Muscle layer of duodenum (tissue), 2 donors: ENCODE measurements at regions not wholly inside any gene's neighbourhood (a gene's known extent, or its start where the extent isn't known, plus 50 kb on each side); places are given as distances from the start of the nearest gene placed in this dataset.

Experiments
- H3K27ac ChIP-seq: one replicate; pipeline ENCODE4 v1.7.0; 2013; ENCODE audit warnings: mild to moderate bottlenecking, low read length
- H3K27me3 ChIP-seq: one replicate; pipeline ENCODE4 v1.7.0; 2013; ENCODE audit warnings: low read depth, mild to moderate bottlenecking, control low read depth, low read length
- H3K36me3 ChIP-seq, 2 donors: one replicate each; pipeline ENCODE4 v1.7.0; 2013; ENCODE audit warnings: low read length in 2 of 2, control low read depth in 1 of 2, mild to moderate bottlenecking in 1 of 2; ENCODE audit not compliant: insufficient read depth in 2 of 2, control insufficient read depth in 1 of 2
- H3K4me1 ChIP-seq, 2 donors: one replicate each; pipeline ENCODE4 v1.7.0; 2013; ENCODE audit warnings: low read length in 2 of 2, mild to moderate bottlenecking in 2 of 2, control low read depth in 1 of 2, moderate library complexity in 1 of 2; ENCODE audit not compliant: insufficient read depth in 2 of 2, control insufficient read depth in 1 of 2
- H3K4me3 ChIP-seq, 2 donors: one replicate each; pipeline ENCODE4 v1.7.0; 2013; ENCODE audit warnings: low read length in 2 of 2, low read depth in 1 of 2, mild to moderate bottlenecking in 1 of 2
- H3K9me3 ChIP-seq, 2 donors: one replicate each; pipeline ENCODE4 v1.7.0; 2013; ENCODE audit warnings: low read length in 2 of 2, control low read depth in 1 of 2, mild to moderate bottlenecking in 1 of 2; ENCODE audit not compliant: control insufficient read depth in 1 of 2
- donor health status: healthy.

GRCh38 chr2:240355962-240356361 lies 79.5 kb upstream of the GPC1 start:
- H3K36me3 ChIP-seq, result no peaks in the 10 kb centered on the region
- no peak overlapping the region for H3K27ac ChIP-seq
- H3K4me3 ChIP-seq, result no peak overlapping the region
- no peaks in the 10 kb centered on the region for H3K27me3 ChIP-seq
- peaks cover 0 to 12% of the 10 kb centered on the region in 2 donors for H3K4me1 ChIP-seq
- H3K9me3 ChIP-seq, result peaks cover 7 to 12% of the 10 kb centered on the region in 2 donors

- peaks cover 13 to 19% of the 10 kb centered on the region in 2 donors for H3K9me3 ChIP-seq
- peaks cover 0 to 2% of the 10 kb centered on the region in 2 donors for H3K4me1 ChIP-seq
- H3K27ac ChIP-seq, result no peak overlapping the region
- H3K27me3 ChIP-seq, result no peaks in the 10 kb centered on the region
- H3K4me3 ChIP-seq, result no peak overlapping the region
- H3K36me3 ChIP-seq, result no peaks in the 10 kb centered on the region
These were observed 78.5 kb upstream of the GPC1 start for GRCh38 chr2:240356700-240357640.

- H3K36me3 ChIP-seq, result no peaks in the 10 kb centered on the region
- H3K9me3 ChIP-seq, result peaks cover 13 to 19% of the 10 kb centered on the region in 2 donors
- H3K27me3 ChIP-seq, result no peaks in the 10 kb centered on the region
- H3K4me1 ChIP-seq, result no peaks in the 10 kb centered on the region
- no peak overlapping the region for H3K4me3 ChIP-seq
- H3K27ac ChIP-seq, result no peak overlapping the region
These were observed 77.8 kb upstream of the GPC1 start for GRCh38 chr2:240357641-240358012.

GRCh38 chr2:240358080-240358479 lies 77.4 kb upstream of the GPC1 start:
- Histone ChIP-seq H3K27me3 (no peaks in the 10 kb centered on the region), H3K36me3 (no peaks in the 10 kb centered on the region), H3K4me1 (no peaks in the 10 kb centered on the region), H3K27ac (no peak overlapping the region), H3K4me3 (no peak overlapping the region), H3K9me3 (peaks cover 13 to 19% of the 10 kb centered on the region in 2 donors)

GRCh38 chr2:240358821-240359397 lies 76.6 kb upstream of the GPC1 start:
- no peaks in the 10 kb centered on the region for H3K4me1 ChIP-seq
- H3K4me3 ChIP-seq, result no peak overlapping the region
- no peak overlapping the region for H3K27ac ChIP-seq
- peaks cover 13 to 19% of the 10 kb centered on the region in 2 donors for H3K9me3 ChIP-seq
- H3K36me3 ChIP-seq, result no peaks in the 10 kb centered on the region
- H3K27me3 ChIP-seq, result no peaks in the 10 kb centered on the region

GRCh38 chr2:240359695-240360094 lies 75.8 kb upstream of the GPC1 start:
- H3K9me3 ChIP-seq, result peaks cover 13 to 19% of the 10 kb centered on the region in 2 donors
- no peaks in the 10 kb centered on the region for H3K27me3 ChIP-seq
- H3K4me3 ChIP-seq, result no peak overlapping the region
- H3K27ac ChIP-seq, result no peak overlapping the region
- no peaks in the 10 kb centered on the region for H3K36me3 ChIP-seq
- H3K4me1 ChIP-seq, result no peaks in the 10 kb centered on the region

- no peak overlapping the region for H3K4me3 ChIP-seq
- no peaks in the 10 kb centered on the region for H3K4me1 ChIP-seq
- peaks cover 13 to 19% of the 10 kb centered on the region in 2 donors for H3K9me3 ChIP-seq
- H3K27ac ChIP-seq, result no peak overlapping the region
- no peaks in the 10 kb centered on the region for H3K27me3 ChIP-seq
- H3K36me3 ChIP-seq, result no peaks in the 10 kb centered on the region
These were observed 74.6 kb upstream of the GPC1 start for GRCh38 chr2:240360645-240361475.

GRCh38 chr2:240362216-240362755 lies 73.2 kb upstream of the GPC1 start:
- Histone ChIP-seq H3K9me3 (peaks cover 13 to 19% of the 10 kb centered on the region in 2 donors), H3K4me1 (no peaks in the 10 kb centered on the region), H3K27me3 (no peaks in the 10 kb centered on the region), H3K4me3 (no peak overlapping the region), H3K27ac (no peak overlapping the region), H3K36me3 (no peaks in the 10 kb centered on the region)

GRCh38 chr2:240362826-240363745 lies 72.4 kb upstream of the GPC1 start:
- Histone ChIP-seq H3K27me3 (no peaks in the 10 kb centered on the region), H3K4me1 (no peaks in the 10 kb centered on the region), H3K27ac (no peak overlapping the region), H3K36me3 (no peaks in the 10 kb centered on the region), H3K4me3 (no peak overlapping the region), H3K9me3 (peaks cover 13 to 19% of the 10 kb centered on the region in 2 donors)

- peaks cover 13 to 19% of the 10 kb centered on the region in 2 donors for H3K9me3 ChIP-seq
- H3K27me3 ChIP-seq, result no peaks in the 10 kb centered on the region
- H3K4me1 ChIP-seq, result no peaks in the 10 kb centered on the region
- no peak overlapping the region for H3K4me3 ChIP-seq
- H3K27ac ChIP-seq, result no peak overlapping the region
- H3K36me3 ChIP-seq, result no peaks in the 10 kb centered on the region
These were observed 71.5 kb upstream of the GPC1 start for GRCh38 chr2:240363746-240364581.
